ENCODE measurements at regions not wholly inside any gene's neighbourhood (a gene's known extent, or its start where the extent isn't known, plus 50 kb on each side); places are given as distances from the start of the nearest gene placed in this dataset.

GRCh38 chr2:162989507-162989906 is 150.9 kb upstream of the KCNH7 start:
- DNase-seq (ENCODE audit: low read depth in 2 of 3, low spot score in 2 of 3): no peak

GRCh38 chr2:162974771-162975170 is 136.2 kb upstream of the KCNH7 start:
- DNase-seq (ENCODE audit: low read depth in 2 of 3, low spot score in 2 of 3): no peak

GRCh38 chr2:162972383-162972782 is 133.8 kb upstream of the KCNH7 start:
- DNase-seq (ENCODE audit: low read depth in 2 of 3, low spot score in 2 of 3): no peak

GRCh38 chr2:162968306-162968705 is 129.7 kb upstream of the KCNH7 start:
- no peak for DNase-seq (ENCODE audit: low read depth in 2 of 3, low spot score in 2 of 3)

GRCh38 chr2:162967811-162968210 is 129.2 kb upstream of the KCNH7 start:
- no peak for DNase-seq (ENCODE audit: low read depth in 2 of 3, low spot score in 2 of 3)

- no peak for DNase-seq (ENCODE audit: low read depth in 2 of 3, low spot score in 2 of 3)
Measured at GRCh38 chr2:162967147-162967546, 128.6 kb upstream of the KCNH7 start.

GRCh38 chr2:162965191-162965590 is 126.6 kb upstream of the KCNH7 start:
- no peak for DNase-seq (ENCODE audit: low read depth in 2 of 3, low spot score in 2 of 3)

GRCh38 chr2:162964513-162964912 is 125.9 kb upstream of the KCNH7 start:
- no peak for DNase-seq (ENCODE audit: low read depth in 2 of 3, low spot score in 2 of 3)

GRCh38 chr2:162963156-162963555 is 124.6 kb upstream of the KCNH7 start:
- no peak for DNase-seq (ENCODE audit: low read depth in 2 of 3, low spot score in 2 of 3)

- no peak for DNase-seq (ENCODE audit: low read depth in 2 of 3, low spot score in 2 of 3)
Measured at GRCh38 chr2:162945785-162946184, 107.2 kb upstream of the KCNH7 start.

- no peak for DNase-seq (ENCODE audit: low read depth in 2 of 3, low spot score in 2 of 3)
Measured at GRCh38 chr2:162938387-162938786, 99.8 kb upstream of the KCNH7 start.

- DNase-seq (ENCODE audit: low read depth in 2 of 3, low spot score in 2 of 3): no peak
Measured at GRCh38 chr2:162934191-162934590, 95.6 kb upstream of the KCNH7 start.

- no peak for DNase-seq (ENCODE audit: low read depth in 2 of 3, low spot score in 2 of 3)
Measured at GRCh38 chr2:162932416-162932815, 93.8 kb upstream of the KCNH7 start.

- no peak for DNase-seq (ENCODE audit: low read depth in 2 of 3, low spot score in 2 of 3)
Measured at GRCh38 chr2:162929571-162929970, 91.0 kb upstream of the KCNH7 start.

GRCh38 chr2:162928356-162928755 is 89.8 kb upstream of the KCNH7 start:
- DNase-seq (ENCODE audit: low read depth in 2 of 3, low spot score in 2 of 3): no peak

GRCh38 chr2:162926907-162927306 is 88.3 kb upstream of the KCNH7 start:
- DNase-seq (ENCODE audit: low read depth in 2 of 3, low spot score in 2 of 3): no peak

GRCh38 chr2:162926501-162926900 is 87.9 kb upstream of the KCNH7 start:
- DNase-seq (ENCODE audit: low read depth in 2 of 3, low spot score in 2 of 3): no peak

- DNase-seq (ENCODE audit: low read depth in 2 of 3, low spot score in 2 of 3): no peak
Measured at GRCh38 chr2:162925595-162925994, 87.0 kb upstream of the KCNH7 start.

GRCh38 chr2:162919111-162919510 is 80.5 kb upstream of the KCNH7 start:
- DNase-seq (ENCODE audit: low read depth in 2 of 3, low spot score in 2 of 3): no peak

- no peak for DNase-seq (ENCODE audit: low read depth in 2 of 3, low spot score in 2 of 3)
Measured at GRCh38 chr2:162917626-162918025, 79.1 kb upstream of the KCNH7 start.

- DNase-seq (ENCODE audit: low read depth in 2 of 3, low spot score in 2 of 3): no peak
Measured at GRCh38 chr2:162916286-162916801, 77.8 kb upstream of the KCNH7 start.

- DNase-seq (ENCODE audit: low read depth in 2 of 3, low spot score in 2 of 3): no peak
Measured at GRCh38 chr2:162915858-162916257, 77.3 kb upstream of the KCNH7 start.

GRCh38 chr2:162914161-162914560 is 75.6 kb upstream of the KCNH7 start:
- no peak for DNase-seq (ENCODE audit: low read depth in 2 of 3, low spot score in 2 of 3)
